ENCODE measurements at regions not wholly inside any gene's neighbourhood (a gene's known extent, or its start where the extent isn't known, plus 50 kb on each side); places are given as distances from the start of the nearest gene placed in this dataset.
"Not testable (repeated sequence)": the region's sequence is repeated elsewhere in the genome, so short reads cannot be mapped to it uniquely, and the experiment has no call there.

DNA sequence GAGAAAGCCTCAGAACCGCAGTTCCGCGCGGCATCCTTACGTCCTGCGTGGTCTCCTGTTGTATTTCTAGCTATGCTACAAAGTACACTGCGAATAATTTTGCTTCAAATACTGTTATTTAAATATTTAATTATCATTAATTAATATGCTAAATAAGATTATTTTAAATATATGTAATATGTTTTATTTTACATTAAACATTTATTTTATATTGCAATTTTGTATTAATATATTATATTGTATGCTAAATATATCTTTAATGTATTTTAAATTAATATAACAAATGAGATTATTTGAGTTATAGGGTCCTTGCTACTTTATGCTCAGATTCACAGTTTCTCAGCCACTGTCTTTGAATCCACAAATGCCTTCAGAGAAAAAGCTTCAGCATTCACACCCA, 436.7 kb downstream of the BRD1 start:
- no peak overlapping the region for H3K4me3 ChIP-seq (replicated peaks; ENCODE audit: low read depth, low read length)
- no peak for DNase-seq (ENCODE audit: extremely low read depth, low read depth)
- TF ChIP-seq, protein P1, sequence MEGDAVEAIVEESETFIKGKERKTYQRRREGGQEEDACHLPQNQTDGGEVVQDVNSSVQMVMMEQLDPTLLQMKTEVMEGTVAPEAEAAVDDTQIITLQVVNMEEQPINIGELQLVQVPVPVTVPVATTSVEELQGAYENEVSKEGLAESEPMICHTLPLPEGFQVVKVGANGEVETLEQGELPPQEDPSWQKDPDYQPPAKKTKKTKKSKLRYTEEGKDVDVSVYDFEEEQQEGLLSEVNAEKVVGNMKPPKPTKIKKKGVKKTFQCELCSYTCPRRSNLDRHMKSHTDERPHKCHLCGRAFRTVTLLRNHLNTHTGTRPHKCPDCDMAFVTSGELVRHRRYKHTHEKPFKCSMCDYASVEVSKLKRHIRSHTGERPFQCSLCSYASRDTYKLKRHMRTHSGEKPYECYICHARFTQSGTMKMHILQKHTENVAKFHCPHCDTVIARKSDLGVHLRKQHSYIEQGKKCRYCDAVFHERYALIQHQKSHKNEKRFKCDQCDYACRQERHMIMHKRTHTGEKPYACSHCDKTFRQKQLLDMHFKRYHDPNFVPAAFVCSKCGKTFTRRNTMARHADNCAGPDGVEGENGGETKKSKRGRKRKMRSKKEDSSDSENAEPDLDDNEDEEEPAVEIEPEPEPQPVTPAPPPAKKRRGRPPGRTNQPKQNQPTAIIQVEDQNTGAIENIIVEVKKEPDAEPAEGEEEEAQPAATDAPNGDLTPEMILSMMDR (IDR thresholded peaks at IDR 0.05; ENCODE audit: low read depth, low read length, missing control alignments): no peak

DNA sequence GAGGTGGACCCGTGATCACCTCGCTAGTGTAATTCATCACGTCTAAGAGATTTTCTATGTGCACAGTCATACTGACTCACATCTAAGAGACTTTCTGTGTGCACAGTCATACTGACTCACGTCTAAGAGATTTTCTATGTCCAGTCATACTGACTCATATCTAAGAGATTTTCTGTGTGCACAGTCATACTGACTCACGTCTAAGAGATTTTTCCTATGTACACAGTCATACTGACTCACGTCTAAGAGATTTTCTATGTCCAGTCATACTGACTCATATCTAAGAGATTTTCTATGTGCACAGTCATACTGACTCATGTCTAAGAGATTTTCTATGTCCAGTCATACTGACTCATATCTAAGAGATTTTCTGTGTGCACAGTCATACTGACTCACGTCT, 443.8 kb downstream of the BRD1 start:
- not testable (repeated sequence) for H3K4me3 ChIP-seq (replicated peaks; ENCODE audit: low read depth, low read length); DNase-seq (ENCODE audit: extremely low read depth, low read depth)

DNA sequence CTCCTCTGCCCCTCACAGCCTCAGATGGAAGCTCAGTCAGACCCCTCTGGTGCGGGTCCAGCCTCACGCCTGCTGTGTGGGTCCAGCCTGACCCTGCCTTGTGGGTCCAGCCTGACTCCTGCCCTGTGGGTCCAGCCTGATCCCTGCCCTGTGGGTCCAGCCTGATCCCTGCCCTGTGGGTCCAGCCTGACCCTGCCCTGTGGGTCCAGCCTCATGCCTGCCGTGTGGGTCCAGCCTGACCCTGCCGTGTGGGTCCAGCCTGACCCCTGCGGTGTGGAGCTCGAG, 445.3 kb downstream of the BRD1 start:
- no peak for DNase-seq (ENCODE audit: extremely low read depth, low read depth)
- TF ChIP-seq, protein P1 (IDR thresholded peaks at IDR 0.05; ENCODE audit: low read depth, low read length, missing control alignments): no peak

DNA sequence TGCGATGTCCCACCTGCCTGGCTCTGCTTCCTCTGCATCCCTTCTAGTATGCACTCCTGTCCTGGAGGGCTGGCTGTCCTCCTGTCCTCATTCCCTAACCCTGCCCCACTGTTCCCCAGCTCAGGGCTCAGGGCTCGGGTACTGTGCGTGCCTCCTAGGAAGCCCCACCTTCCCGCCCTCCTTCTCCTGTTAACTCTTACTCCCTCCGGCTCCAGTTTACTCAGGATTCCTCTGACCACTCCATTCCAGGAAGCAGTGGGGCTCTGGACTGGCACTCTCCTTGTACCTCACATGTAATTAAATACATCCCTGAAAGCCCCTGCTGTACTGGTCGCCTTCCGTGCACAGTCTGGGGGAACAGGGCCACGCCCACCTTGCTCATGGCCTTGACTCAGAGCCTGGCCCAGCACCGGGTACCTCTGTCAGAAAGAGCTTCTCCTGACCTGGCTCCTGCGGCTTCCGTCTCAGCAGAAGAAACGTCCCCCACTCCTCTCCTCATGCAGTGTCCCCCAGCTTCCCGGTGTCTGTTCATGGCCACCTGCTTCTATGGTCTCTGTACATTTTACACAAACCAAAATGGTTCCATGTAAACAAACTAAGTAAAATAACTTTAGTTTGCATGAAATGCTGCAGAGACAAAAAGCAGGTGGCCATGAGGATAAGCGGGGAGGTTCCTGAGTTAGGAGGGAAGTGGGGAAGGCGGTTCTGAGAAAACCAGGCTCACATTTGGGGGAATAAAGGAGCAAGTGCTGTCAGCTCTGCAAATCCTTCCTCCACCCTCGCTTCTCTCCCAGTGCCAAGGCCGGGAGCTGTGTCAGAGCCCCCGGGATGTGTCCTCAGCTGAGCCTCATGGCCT, 445.9 kb downstream of the BRD1 start:
- no peak overlapping the region for H3K4me3 ChIP-seq (replicated peaks; ENCODE audit: low read depth, low read length)
- TF ChIP-seq, protein P1 (IDR thresholded peaks at IDR 0.05; ENCODE audit: low read depth, low read length, missing control alignments): no peak
- DNase-seq (ENCODE audit: extremely low read depth, low read depth): no peak

More for the DNA sequence above, 445.3 kb downstream of the BRD1 start:
- H3K4me3 ChIP-seq (replicated peaks; ENCODE audit: low read depth, low read length): no peak overlapping the region

DNA sequence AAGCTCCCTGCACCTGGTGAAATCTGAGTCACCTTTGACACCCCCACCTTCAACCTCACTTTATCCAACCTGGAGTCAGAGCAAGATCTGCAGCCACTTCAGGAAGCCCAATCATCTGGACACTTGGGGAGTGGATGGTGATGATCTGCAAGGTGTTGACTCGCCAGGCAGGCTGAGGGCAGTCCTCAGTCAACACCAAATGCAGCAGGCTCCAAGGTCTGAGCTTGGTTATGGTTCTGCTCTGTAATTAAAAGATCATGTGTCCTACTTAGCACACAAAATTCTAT, 446.9 kb downstream of the BRD1 start:
- H3K4me3 ChIP-seq (replicated peaks; ENCODE audit: low read depth, low read length): no peak overlapping the region
- DNase-seq (ENCODE audit: extremely low read depth, low read depth): no peak
- TF ChIP-seq, protein P1 (IDR thresholded peaks at IDR 0.05; ENCODE audit: low read depth, low read length, missing control alignments): no peak

DNA sequence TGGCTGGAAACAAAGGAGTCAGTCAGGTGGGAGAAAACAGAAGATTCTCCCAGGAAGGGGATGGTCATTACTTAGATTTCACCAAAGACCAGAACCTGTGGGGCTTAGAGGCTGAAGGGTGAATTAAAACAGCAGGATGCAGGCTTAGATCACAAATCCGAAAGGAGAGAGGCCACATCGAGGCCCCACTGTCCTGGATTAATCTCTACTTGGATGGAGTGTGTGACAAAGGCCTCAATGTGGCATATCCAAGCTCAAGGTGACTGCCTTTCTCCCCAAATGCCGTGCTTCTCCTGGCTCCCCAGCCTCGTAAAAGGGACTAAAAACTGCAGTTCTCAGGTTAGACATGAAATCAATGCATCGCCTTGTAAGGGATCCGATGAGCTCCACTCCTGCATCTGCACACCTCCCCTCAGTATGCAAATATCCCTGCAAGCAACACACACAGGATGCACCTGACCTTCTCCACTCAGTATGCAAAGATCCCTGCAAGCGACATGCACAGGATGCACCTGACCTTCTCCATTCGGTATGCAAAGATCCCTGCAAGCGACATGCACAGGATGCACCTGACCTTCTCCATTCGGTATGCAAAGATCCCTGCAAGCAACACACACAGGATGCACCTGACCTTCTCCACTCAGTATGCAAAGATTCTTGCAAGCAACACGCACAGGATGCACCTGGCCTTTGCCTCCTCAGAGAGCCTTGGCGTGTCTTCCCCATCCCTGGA, 447.4 kb downstream of the BRD1 start:
- H3K4me3 ChIP-seq (replicated peaks; ENCODE audit: low read depth, low read length): no peak overlapping the region
- TF ChIP-seq, protein P1 (IDR thresholded peaks at IDR 0.05; ENCODE audit: low read depth, low read length, missing control alignments): no peak
- no peak for DNase-seq (ENCODE audit: extremely low read depth, low read depth)

DNA sequence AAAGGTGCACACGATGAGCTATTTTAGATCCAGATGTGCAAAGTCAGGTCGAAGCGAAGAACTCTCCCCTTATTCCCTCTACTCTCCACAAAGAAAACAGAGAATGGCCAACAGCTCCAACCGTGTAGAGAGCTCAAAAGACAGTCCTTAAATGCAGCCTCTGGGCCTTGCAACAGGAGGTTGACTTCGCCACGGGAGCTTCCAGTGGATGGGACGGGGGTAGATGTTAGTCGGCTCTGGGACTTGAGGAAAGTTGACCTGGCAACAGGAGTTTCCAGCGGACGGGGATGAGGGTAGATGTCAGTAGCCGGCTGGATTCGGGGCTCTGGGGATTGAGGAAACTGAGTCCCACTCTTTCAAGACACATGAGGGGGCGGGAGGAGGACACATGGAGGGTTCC, 450.4 kb downstream of the BRD1 start:
- TF ChIP-seq, protein P1 (IDR thresholded peaks at IDR 0.05; ENCODE audit: low read depth, low read length, missing control alignments): no peak
- no peak for DNase-seq (ENCODE audit: extremely low read depth, low read depth)
- no peak overlapping the region for H3K4me3 ChIP-seq (replicated peaks; ENCODE audit: low read depth, low read length)
